D721Med (cell line): ENCODE measurements at regions not wholly inside any gene's neighbourhood (a gene's known extent, or its start where the extent isn't known, plus 50 kb on each side); places are given as distances from the start of the nearest gene placed in this dataset.
A peak's percentile ranks its signal among the peaks of the same experiment; 100 is the strongest.

Experiments used
- DNase-seq: peaks from one replicate; pipeline ENCODE4 v3.0.0; 2011; ENCODE audit warnings: low spot score; ENCODE audit not compliant: insufficient read length
- FAIRE-seq: peaks from 2 replicates; lab custom pipeline; 2011; peaks lifted over from hg19 to GRCh38; lab: Jason Lieb, UNC
- CTCF ChIP-seq: IDR thresholded peaks from 2 replicates; pipeline ENCODE4 v1.5.1; 2012; ENCODE audit warnings: mild to moderate bottlenecking, control low read depth; ENCODE audit not compliant: insufficient read depth; ENCODE audit errors: missing control alignments

DNA sequence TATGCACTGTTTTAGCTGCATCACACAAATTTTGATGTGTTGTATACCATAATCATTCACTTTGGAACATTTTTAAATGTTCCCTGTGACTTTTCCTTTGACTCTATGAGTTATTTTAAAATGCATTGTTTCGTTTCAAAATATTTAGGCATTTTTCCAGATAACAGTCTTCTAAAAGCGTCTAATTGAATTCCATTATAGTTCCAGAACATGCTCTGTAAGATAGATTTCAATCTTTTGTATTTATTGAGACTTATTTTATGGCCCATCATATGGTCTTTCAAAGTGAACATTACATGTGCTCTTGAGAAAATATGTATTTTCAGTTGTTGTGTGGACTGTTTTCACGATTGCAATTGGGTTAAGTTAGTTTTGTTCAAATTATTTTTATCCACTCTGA, 98.7 kb upstream of the ARHGAP5 start:
- FAIRE-seq, result no peak
- TF ChIP-seq CTCF, result no peak

GRCh38 chr14:31982642-31983041, 94.5 kb upstream of the ARHGAP5 start:
- TF ChIP-seq CTCF, result no peak
- no peak for FAIRE-seq
- DNase-seq, result no peak

More for the DNA sequence above, 98.7 kb upstream of the ARHGAP5 start:
- DNase-seq, result no peak

DNA sequence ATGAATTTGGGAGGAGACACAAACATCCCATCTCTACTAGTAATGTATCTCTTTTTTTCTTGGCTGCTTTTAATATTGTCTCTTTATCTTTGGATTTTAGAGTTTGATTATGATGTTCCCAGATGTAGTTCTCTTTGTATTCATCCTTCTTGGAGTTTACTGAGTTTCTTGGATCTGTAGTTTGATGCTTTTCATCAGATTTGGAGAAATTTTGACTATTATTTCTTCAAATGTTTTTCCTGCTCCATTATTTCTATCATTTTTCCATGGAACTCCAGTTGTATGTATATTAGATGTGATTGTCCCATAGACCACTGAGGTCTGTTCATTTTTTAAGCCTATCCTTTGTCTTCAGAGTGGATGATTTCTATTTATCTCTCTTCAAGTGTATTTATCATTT, 90.7 kb upstream of the ARHGAP5 start:
- DNase-seq, result no peak
- TF ChIP-seq CTCF, result no peak
- no peak for FAIRE-seq

GRCh38 chr14:31987721-31988120, 89.4 kb upstream of the ARHGAP5 start:
- no peak for DNase-seq
- no peak for FAIRE-seq
- no peak for TF ChIP-seq CTCF

GRCh38 chr14:31988244-31988643, 88.9 kb upstream of the ARHGAP5 start:
- FAIRE-seq (no peak), DNase-seq (no peak)
- TF ChIP-seq CTCF, result no peak

DNA sequence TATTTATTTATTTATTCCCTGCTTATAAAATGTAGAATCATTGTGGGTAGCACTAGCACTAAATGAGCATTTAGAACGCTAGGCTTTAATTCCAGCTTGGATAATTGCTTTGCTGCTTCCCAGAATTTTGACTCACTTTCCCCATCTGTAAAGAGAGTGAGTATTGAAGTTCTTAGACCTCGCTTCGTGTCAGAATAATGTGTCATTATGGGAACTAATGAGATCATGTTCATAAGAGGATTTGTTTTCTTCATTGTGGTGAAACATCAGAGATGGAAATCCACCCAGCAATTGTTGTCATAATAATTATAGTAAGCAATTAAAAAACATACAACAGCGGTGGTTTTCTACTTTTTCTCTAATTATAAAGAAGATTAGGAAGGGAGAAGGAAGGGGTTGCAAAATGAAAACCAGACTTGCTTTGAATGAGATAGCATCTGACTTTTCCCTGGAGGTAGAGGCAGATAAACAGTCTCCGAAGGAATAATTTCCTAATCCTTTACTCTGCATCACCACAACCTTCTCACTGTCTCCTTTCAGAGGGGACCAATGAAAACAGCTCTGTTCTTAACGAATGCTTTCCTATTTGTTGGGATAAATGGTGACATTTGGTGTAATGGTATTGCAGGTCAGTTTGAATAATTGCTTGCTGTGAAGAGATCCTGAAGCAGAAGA, 86.8 kb upstream of the ARHGAP5 start:
- FAIRE-seq (peak; percentile 95), DNase-seq (no peak)
- TF ChIP-seq CTCF, result no peak

DNA sequence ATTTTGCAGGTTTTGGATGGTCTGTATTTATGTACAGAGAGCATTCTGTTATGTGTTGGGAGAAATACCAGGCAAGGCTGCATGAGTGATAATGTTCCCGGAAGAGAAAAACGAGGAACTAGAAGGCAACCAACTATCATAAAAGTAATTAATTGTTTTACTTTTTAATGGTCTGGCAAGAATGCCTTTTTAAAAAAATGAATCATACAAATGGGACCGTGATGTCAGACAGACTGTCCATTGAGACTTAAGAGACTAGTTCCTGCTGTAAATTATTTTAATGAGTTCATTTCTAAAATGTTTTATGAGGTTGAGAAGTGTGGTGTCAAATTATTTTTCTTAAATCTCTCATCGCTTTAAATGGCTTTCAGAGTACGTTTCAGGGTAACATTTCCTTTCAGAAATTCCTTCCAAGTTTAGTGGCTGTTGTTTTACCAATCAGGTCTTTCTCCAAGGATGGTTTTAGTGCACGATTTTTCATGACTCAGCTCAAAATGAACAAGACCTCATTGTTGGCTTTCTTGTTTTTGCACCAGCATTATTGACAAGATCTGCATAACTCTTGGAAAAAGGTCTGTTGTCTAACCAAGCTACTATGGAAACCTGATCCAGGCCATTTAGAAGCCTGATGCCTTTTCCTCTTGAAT, 86.1 kb upstream of the ARHGAP5 start:
- TF ChIP-seq CTCF, result no peak
- DNase-seq, result no peak
- FAIRE-seq, result no peak
